HepG2 (cell line): ENCODE measurements at regions not wholly inside any gene's neighbourhood (a gene's known extent, or its start where the extent isn't known, plus 50 kb on each side); places are given as distances from the start of the nearest gene placed in this dataset.

ENCODE experiments used
- ATAC-seq: fragments of 200-7000 bp; cut with Tn5 transposase; 3 replicates; pipeline ENCODE4 v1.9.1; 2020; ENCODE audit warnings: mild to moderate bottlenecking, moderate library complexity
- BruUV-seq: library from RNA; stranded (reverse); fragments of 400-500 nt; replicated peaks from 2 replicates; lab custom pipeline; 2021; lab: Mats Ljungman, UMichigan
- CTCF ChIA-PET: fragments of 300-600 bp; formaldehyde crosslinking; extraction: SDS; loops from one replicate; lab custom pipeline; 2021; ENCODE audit warnings: low total read pairs, inconsistent platforms, low intra/inter-chr PET ratio; lab: Yijun Ruan, JAX
- POLR2A ChIA-PET: fragments of 350-600 bp; sonication (Branson Sonifier 250); formaldehyde crosslinking; loops from one replicate; lab custom pipeline; 2020; ENCODE audit warnings: antibody characterized with exemption, inconsistent platforms; lab: Yijun Ruan, JAX
- DNase-seq: peaks from one replicate; pipeline ENCODE4 v3.0.0-alpha.2; 2015; ENCODE audit warnings: low spot score
- FAIRE-seq: peaks from 3 replicates; lab custom pipeline; 2011; peaks lifted over from hg19 to GRCh38; lab: Jason Lieb, UNC
- H2AFZ ChIP-seq: one replicate; pipeline ENCODE4 v1.6.1; 2011; ENCODE audit warnings: low read length, inconsistent platforms
- H3K27ac ChIP-seq: fragments of 300-600 bp; 3 replicates; pipeline ENCODE4 v1.8.0; 2011; ENCODE audit warnings: mixed run types, mild to moderate bottlenecking, mixed read lengths, low read length, inconsistent platforms; ENCODE audit not compliant: insufficient read depth; ENCODE audit errors: extremely low read length
- H3K27me3 ChIP-seq, 2 experiments: fragments of 200-600 bp in 1 of 2; 2 replicates in 1 of 2; 3 replicates in 1 of 2; pipeline versions ENCODE4 v1.6.0 to v1.8.0; 2011; ENCODE audit warnings: low read length in 2 of 2, mild to moderate bottlenecking in 2 of 2, moderate library complexity in 2 of 2, inconsistent platforms in 1 of 2; ENCODE audit not compliant: insufficient read depth in 2 of 2, control insufficient read depth in 1 of 2
- H3K36me3 ChIP-seq, 2 experiments: fragments of 200-600 bp in 1 of 2; replicated peaks in 1 of 2; 2 replicates in 1 of 2; 3 replicates in 1 of 2; pipeline versions ENCODE4 v1.5.1 to v1.8.0; 2011; ENCODE audit warnings: low read length in 2 of 2, inconsistent platforms in 1 of 2; ENCODE audit not compliant: insufficient read depth in 2 of 2, control insufficient read depth in 1 of 2
- H3K4me1 ChIP-seq: 2 replicates; pipeline ENCODE4 v1.5.1; 2012; ENCODE audit warnings: low read length, inconsistent platforms; ENCODE audit not compliant: insufficient read depth
- H3K4me2 ChIP-seq: 2 replicates; pipeline ENCODE4 v1.6.0; 2011; ENCODE audit warnings: low read depth, low read length, inconsistent platforms
- H3K4me3 ChIP-seq, 3 experiments: fragments of 200-600 bp in 1 of 3; sonication (generic), shearing (Covaris generic) in 1 of 3; replicated peaks in 1 of 3; 2 replicates each; pipeline ENCODE4 v1.5.1; 2011 to 2016; ENCODE audit warnings: low read length in 3 of 3, inconsistent platforms in 2 of 3, low read depth in 2 of 3, mild to moderate bottlenecking in 2 of 3, control low read depth in 1 of 3, mixed read lengths in 1 of 3; ENCODE audit not compliant: insufficient read depth in 1 of 3
- H3K79me2 ChIP-seq: one replicate; pipeline ENCODE4 v1.6.1; 2011; ENCODE audit warnings: low read length, inconsistent platforms; ENCODE audit not compliant: insufficient read depth
- H3K9ac ChIP-seq: 2 replicates; pipeline ENCODE4 v1.6.0; 2011; ENCODE audit warnings: mild to moderate bottlenecking, low read depth, low read length, inconsistent platforms; ENCODE audit not compliant: insufficient read depth
- H3K9me3 ChIP-seq: 2 replicates; pipeline ENCODE4 v1.5.1; 2012; ENCODE audit warnings: mild to moderate bottlenecking, low read length
- H4K20me1 ChIP-seq: 2 replicates; pipeline ENCODE4 v1.6.0; 2011; ENCODE audit warnings: inconsistent platforms, mild to moderate bottlenecking, low read length, moderate library complexity; ENCODE audit not compliant: insufficient read depth
- BCL6 ChIP-seq: IDR thresholded peaks from 2 replicates; pipeline ENCODE4 v1.6.1; 2016; ENCODE audit warnings: missing genetic modification reagents, missing compliant biosample characterization
- HNRNPL ChIP-seq: fragments of 200-400 bp; formaldehyde crosslinking; IDR thresholded peaks from 2 replicates; pipeline ENCODE4 v1.6.1; 2017; ENCODE audit warnings: mild to moderate bottlenecking, low read depth, low read length
- IRX3 ChIP-seq: sonication (generic); formaldehyde crosslinking; IDR thresholded peaks from 2 replicates; pipeline ENCODE4 v1.8.1; 2023; ENCODE audit warnings: mild to moderate bottlenecking, low read depth, missing genetic modification reagents, borderline replicate concordance
- MEF2D ChIP-seq: sonication (generic); formaldehyde crosslinking; IDR thresholded peaks from 2 replicates; pipeline ENCODE4 v1.5.1; 2020; ENCODE audit warnings: mild to moderate bottlenecking, missing genetic modification reagents
- MLLT10 ChIP-seq: sonication (generic); formaldehyde crosslinking; IDR thresholded peaks from 2 replicates; pipeline ENCODE4 v1.4.0; 2020; ENCODE audit warnings: missing genetic modification reagents
- RCOR2 ChIP-seq: IDR thresholded peaks from 2 replicates; pipeline ENCODE4 v1.6.1; 2016; ENCODE audit warnings: missing biosample characterization, missing genetic modification reagents
- SUZ12 ChIP-seq: fragments of 150-350 bp; IDR thresholded peaks from 2 replicates; pipeline ENCODE4 v1.6.1; 2014; ENCODE audit warnings: low read depth, low read length
- XBP1 ChIP-seq: sonication (generic); formaldehyde crosslinking; IDR thresholded peaks from 2 replicates; pipeline ENCODE4 v1.5.0; 2020; ENCODE audit warnings: missing genetic modification reagents
- ZBTB25 ChIP-seq: IDR thresholded peaks from 2 replicates; pipeline ENCODE4 v1.6.1; 2018; ENCODE audit warnings: missing genetic modification reagents
- ZBTB3 ChIP-seq: sonication (generic); formaldehyde crosslinking; IDR thresholded peaks from 2 replicates; pipeline ENCODE4 v1.4.0; 2020; ENCODE audit warnings: low read depth, mild to moderate bottlenecking, moderate library complexity, missing genetic modification reagents, borderline replicate concordance
- ZHX2 ChIP-seq, 2 experiments: sonication (generic) in 1 of 2; formaldehyde crosslinking in 1 of 2; IDR thresholded peaks; 2 replicates each; pipeline versions ENCODE4 v1.6.1 to v1.9.0; 2014 to 2022; ENCODE audit warnings: antibody characterized with exemption in 1 of 2, borderline replicate concordance in 1 of 2, inconsistent platforms in 1 of 2, low read depth in 1 of 2, missing genetic modification reagents in 1 of 2
- ZNF597 ChIP-seq: sonication (generic); formaldehyde crosslinking; IDR thresholded peaks from 2 replicates; pipeline ENCODE4 v1.5.0; 2020; ENCODE audit warnings: missing genetic modification reagents
- ZNF672 ChIP-seq: sonication (generic); formaldehyde crosslinking; IDR thresholded peaks from 2 replicates; pipeline ENCODE4 v1.8.1; 2022; ENCODE audit warnings: missing genetic modification reagents
- ZNF674 ChIP-seq: sonication (generic); formaldehyde crosslinking; IDR thresholded peaks from 2 replicates; pipeline ENCODE4 v1.5.0; 2020; ENCODE audit warnings: low read depth, mild to moderate bottlenecking, missing genetic modification reagents
- ZNF724P ChIP-seq: sonication (generic); formaldehyde crosslinking; IDR thresholded peaks from 2 replicates; pipeline ENCODE4 v1.8.0; 2022; ENCODE audit warnings: missing genetic modification reagents, borderline replicate concordance
- ZNF775 ChIP-seq: sonication (generic); formaldehyde crosslinking; IDR thresholded peaks from 2 replicates; pipeline ENCODE4 v1.4.0; 2020; ENCODE audit warnings: missing genetic modification reagents, mild to moderate bottlenecking, moderate library complexity, borderline replicate concordance
- WGBS: methylation state at CpG from one replicate; pipeline ENCODE4 v1.1.6; 2017; ENCODE audit warnings: low lambda C conversion rate; 5-methylcytosine and 5-hydroxymethylcytosine counted together
- in situ Hi-C: cut with HindIII; loops from 2 replicates; pipeline ENCODE4 v1.10.0; 2017; ENCODE audit warnings: low pct_unique_long_range_greater_than_20kb; ENCODE audit not compliant: extremely low pct_ligation_motif_present
- intact Hi-C: fragments of 100-400 bp; cut with micrococcal nuclease; formaldehyde crosslinking; loops from one replicate; pipeline ENCODE4 v1.10.0; 2022; ENCODE audit not compliant: unreplicated experiment

GRCh38 chr4:124118061-124118460 is 594.5 kb downstream of the ANKRD50 start:
- no peak overlapping the region for H3K27ac ChIP-seq
- POLR2A ChIA-PET = no interaction called here
- H3K4me2 ChIP-seq = no peak overlapping the region
- DNase-seq (no peak), FAIRE-seq (no peak), ATAC-seq (no peak)
- no peak overlapping the region for H3K9ac ChIP-seq
- no peaks in the 10 kb centered on the region for H3K36me3 ChIP-seq
- WGBS = 52% methylated on average over 2 of the region's 2 CpGs
- H3K4me3 ChIP-seq = no peak overlapping the region
- H3K4me1 ChIP-seq = no peaks in the 10 kb centered on the region
- CTCF ChIA-PET = no interaction called here
- no peaks in the 10 kb centered on the region for H3K9me3 ChIP-seq
- H3K27me3 ChIP-seq = no peaks in the 10 kb centered on the region
- intact Hi-C loops = loop anchor here (10.0 kb wide), 2 partner anchors 553 to 1513 kb away; no protein-coding TSS in a partner anchor
- H3K79me2 ChIP-seq = no peaks in the 10 kb centered on the region
- no peaks in the 10 kb centered on the region for H4K20me1 ChIP-seq
- no peak overlapping the region for H2AFZ ChIP-seq
- in situ Hi-C loops = loop anchor here (10.0 to 25.0 kb wide), 4 partner anchors 556 to 1356 kb away; partner anchors contain the start of gene SPRY1
- no TSS peak for BruUV-seq
- TF ChIP-seq ZBTB25 (CRISPR knock-in tag) (no peak), XBP1 (no peak), RCOR2 (no peak), IRX3 (CRISPR knock-in tag) (no peak), ZNF724P (no peak), HNRNPL (no peak), ZNF672 (CRISPR knock-in tag) (no peak), ZNF775 (CRISPR knock-in tag) (no peak), MEF2D (CRISPR knock-in tag) (no peak), ZBTB3 (no peak), BCL6 (CRISPR knock-in tag) (no peak), SUZ12 (no peak), ZNF674 (no peak), MLLT10 (CRISPR knock-in tag) (no peak), ZNF597 (no peak), ZHX2 (IDR thresholded peaks at IDR 0.05; ENCODE audit: low read depth) (no peak), ZHX2 (CRISPR knock-in tag; IDR thresholded peaks at IDR 0.05; ENCODE audit: borderline replicate concordance) (no peak)
